HG03159 (cell line): ENCODE measurements at regions not wholly inside any gene's neighbourhood (a gene's known extent, or its start where the extent isn't known, plus 50 kb on each side); places are given as distances from the start of the nearest gene placed in this dataset.
A peak's percentile ranks its signal among the peaks of the same experiment; 100 is the strongest.

Experiments
- ATAC-seq: cut with Tn5 transposase; IDR thresholded peaks from one replicate; pipeline ENCODE4 v1.9.1; 2021; ENCODE audit warnings: mild to moderate bottlenecking, moderate library complexity; ENCODE audit not compliant: unreplicated experiment

GRCh38 chr5:44868541-44868940 is 59.8 kb downstream of the MRPS30 start:
- ATAC-seq = no peak

- no peak for ATAC-seq
Measured at GRCh38 chr5:44869928-44870327, 61.2 kb downstream of the MRPS30 start.

GRCh38 chr5:44870430-44870829 is 61.7 kb downstream of the MRPS30 start:
- ATAC-seq = no peak

GRCh38 chr5:44871401-44871800 is 62.7 kb downstream of the MRPS30 start:
- ATAC-seq = no peak

- peak; percentile 100 for ATAC-seq
Measured at GRCh38 chr5:44875661-44876605, 67.2 kb downstream of the MRPS30 start.

- no peak for ATAC-seq
Measured at GRCh38 chr5:44881266-44881665, 72.5 kb downstream of the MRPS30 start.

GRCh38 chr5:44884036-44884435 is 75.3 kb downstream of the MRPS30 start:
- ATAC-seq = no peak

GRCh38 chr5:44885903-44886302 is 77.2 kb downstream of the MRPS30 start:
- peak; percentile 95 for ATAC-seq

GRCh38 chr5:44887722-44888121 is 79.0 kb downstream of the MRPS30 start:
- peak; percentile 44 for ATAC-seq

GRCh38 chr5:44888435-44888834 is 79.7 kb downstream of the MRPS30 start:
- ATAC-seq = no peak

GRCh38 chr5:44891116-44891515 is 82.4 kb downstream of the MRPS30 start:
- ATAC-seq = no peak

- ATAC-seq = no peak
Measured at GRCh38 chr5:44900273-44900954, 91.7 kb downstream of the MRPS30 start.

- no peak for ATAC-seq
Measured at GRCh38 chr5:44907396-44907795, 98.6 kb downstream of the MRPS30 start.

- ATAC-seq = no peak
Measured at GRCh38 chr5:44909004-44909403, 100.3 kb downstream of the MRPS30 start.

GRCh38 chr5:44911501-44911900 is 102.8 kb downstream of the MRPS30 start:
- ATAC-seq = no peak

GRCh38 chr5:44914221-44914620 is 105.5 kb downstream of the MRPS30 start:
- no peak for ATAC-seq

- ATAC-seq = no peak
Measured at GRCh38 chr5:44919560-44919959, 110.8 kb downstream of the MRPS30 start.

- ATAC-seq = no peak
Measured at GRCh38 chr5:44927115-44927733, 118.5 kb downstream of the MRPS30 start.

- peak; percentile 98 for ATAC-seq
Measured at GRCh38 chr5:44932922-44933585, 124.3 kb downstream of the MRPS30 start.

- ATAC-seq = peak; percentile 8
Measured at GRCh38 chr5:44933686-44934085, 124.9 kb downstream of the MRPS30 start.

- no peak for ATAC-seq
Measured at GRCh38 chr5:44935262-44935661, 126.5 kb downstream of the MRPS30 start.
